Posterior cingulate gyrus (tissue), 11 donors: ENCODE measurements at regions not wholly inside any gene's neighbourhood (a gene's known extent, or its start where the extent isn't known, plus 50 kb on each side); places are given as distances from the start of the nearest gene placed in this dataset.
"Not testable (repeated sequence)": the region's sequence is repeated elsewhere in the genome, so short reads cannot be mapped to it uniquely, and the experiment has no call there.

ENCODE experiments used
- DNase-seq, 10 donors: peaks; one replicate each; pipeline versions ENCODE4 v3.0.0 to v3.0.0-alpha.2; 2020 to 2021; ENCODE audit warnings: mixed read lengths in 3 of 10
- intact Hi-C: fragments of 100-400 bp; cut with DNase I; formaldehyde crosslinking; loops from one replicate; pipeline ENCODE4 v1.15.1; 2023

DNA sequence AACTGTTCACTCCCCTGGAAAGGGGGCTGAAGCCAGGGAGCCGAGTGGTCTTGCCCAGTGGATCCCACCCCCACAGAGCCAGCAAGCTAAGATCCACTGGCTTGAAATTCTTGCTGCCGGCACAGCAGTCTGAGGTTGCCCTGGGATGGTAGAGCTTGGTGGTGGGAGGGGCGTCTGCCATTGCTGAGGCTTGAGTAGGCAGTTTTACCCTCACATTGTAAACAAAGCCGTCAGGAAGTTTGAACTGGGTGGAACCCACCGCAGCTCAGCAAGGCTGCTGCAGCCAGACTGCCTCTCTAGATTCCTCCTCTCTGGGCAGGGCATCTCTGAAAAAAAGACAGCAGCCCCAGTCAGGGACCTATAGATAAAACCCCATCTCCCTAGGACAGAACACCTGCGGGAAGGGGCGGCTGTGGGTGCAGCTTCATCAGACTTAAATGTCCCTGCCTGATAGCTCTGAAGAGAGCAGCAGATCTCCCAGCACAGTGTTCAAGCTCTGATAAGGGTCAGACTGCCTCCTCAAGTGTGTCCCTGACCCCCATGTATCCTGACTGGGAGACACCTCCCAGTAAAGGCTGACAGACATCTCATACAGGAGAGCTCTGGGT, 140.0 kb upstream of the C1GALT1 start:
- not testable (repeated sequence) for DNase-seq

DNA sequence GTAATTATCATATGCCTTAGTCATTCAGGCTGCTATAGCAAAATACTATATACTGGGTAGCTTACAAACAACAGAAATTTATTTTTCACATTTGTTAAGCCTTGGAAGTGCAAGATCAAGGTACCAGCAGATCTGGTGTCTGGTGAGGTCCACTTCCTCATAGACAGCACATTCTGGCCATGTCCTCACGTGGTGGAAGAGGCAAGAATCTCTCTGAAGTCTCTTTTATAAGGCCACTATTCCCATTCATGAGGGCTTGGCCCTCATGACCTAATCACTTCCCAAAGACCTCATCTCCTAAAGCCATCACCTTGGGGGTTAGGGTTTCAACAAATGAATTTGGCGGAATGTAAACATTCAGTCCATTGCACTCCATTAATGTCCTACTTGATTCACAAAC, 137.5 kb upstream of the C1GALT1 start:
- DNase-seq: no peak
- intact Hi-C loops: no loop called here

More for the DNA sequence above, 140.0 kb upstream of the C1GALT1 start:
- intact Hi-C loops: not testable (repeated sequence)

- intact Hi-C loops: no loop called here
- no peak for DNase-seq
Measured at GRCh38 chr7:7048213-7048612, 134.1 kb upstream of the C1GALT1 start.

GRCh38 chr7:7051206-7051877, 131.0 kb upstream of the C1GALT1 start:
- peak in 1 of 10 donors; percentile 2 for DNase-seq
- intact Hi-C loops: no loop called here

GRCh38 chr7:7054252-7054830, 128.0 kb upstream of the C1GALT1 start:
- no peak for DNase-seq
- intact Hi-C loops: no loop called here

- no peak for DNase-seq
- intact Hi-C loops: no loop called here
Measured at GRCh38 chr7:7060828-7061599, 121.3 kb upstream of the C1GALT1 start.

GRCh38 chr7:7077945-7078344, 104.4 kb upstream of the C1GALT1 start:
- intact Hi-C loops: no loop called here

DNA sequence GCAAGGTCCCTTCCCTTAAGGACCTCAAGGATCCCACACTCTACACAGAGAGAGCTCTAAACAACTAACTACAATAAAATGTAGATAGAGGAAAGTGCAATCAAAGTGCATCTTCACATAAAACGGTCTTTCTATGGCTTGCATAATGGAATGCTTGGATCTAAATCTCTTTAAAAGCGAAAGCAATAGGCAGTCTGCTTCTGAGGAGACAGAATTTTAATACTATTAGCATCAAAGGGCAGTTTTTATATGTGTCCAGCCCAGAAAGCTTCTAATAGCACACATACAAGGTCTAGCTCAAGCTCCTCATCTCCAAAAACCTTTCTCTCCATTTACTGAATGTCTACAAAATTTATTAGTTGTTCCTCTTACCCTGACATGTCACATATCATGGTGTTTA, 101.5 kb upstream of the C1GALT1 start:
- DNase-seq: no peak
- intact Hi-C loops: no loop called here

More at GRCh38 chr7:7077945-7078344, 104.4 kb upstream of the C1GALT1 start:
- no peak for DNase-seq

DNA sequence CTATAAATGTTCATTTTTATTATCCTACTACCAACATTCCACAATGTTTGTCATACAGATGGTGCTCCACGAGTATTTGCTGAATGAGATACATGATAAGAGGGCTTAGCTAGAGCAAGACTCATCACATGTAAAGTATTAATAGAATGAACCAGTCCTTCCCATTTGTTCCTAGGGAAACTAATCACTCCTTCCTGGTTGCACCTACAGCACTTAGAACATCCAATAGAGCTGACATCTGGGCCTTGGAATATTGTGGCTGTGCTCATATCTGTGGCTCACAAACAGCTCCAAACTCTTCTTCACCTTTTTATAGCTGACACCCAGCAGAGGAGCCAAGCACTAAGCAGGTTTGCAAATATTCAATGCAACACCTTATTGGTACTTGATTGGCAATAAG, 91.9 kb upstream of the C1GALT1 start:
- no peak for DNase-seq
- intact Hi-C loops: no loop called here

GRCh38 chr7:7098280-7098818, 84.0 kb upstream of the C1GALT1 start:
- no peak for DNase-seq
- intact Hi-C loops: no loop called here

- intact Hi-C loops: loop anchor here (5.0 kb wide), 2 partner anchors 83 to 443 kb away; partner anchors contain the start of gene C1GALT1
- peak in 7 of 10 donors; percentile 17 to 87 (median 28) for DNase-seq
Measured at GRCh38 chr7:7099584-7100014, 82.7 kb upstream of the C1GALT1 start.

GRCh38 chr7:7100432-7100849, 81.9 kb upstream of the C1GALT1 start:
- peak in 3 of 10 donors; percentile 14 to 86 (median 20) for DNase-seq
- intact Hi-C loops: loop anchor here (5.0 kb wide), 2 partner anchors 82 to 442 kb away; partner anchors contain the start of gene C1GALT1

- DNase-seq: peak in 2 of 10 donors; percentile 67 to 68
- intact Hi-C loops: loop anchor here (2.0 to 5.0 kb wide), 3 partner anchors 79 to 439 kb away; partner anchors contain the start of gene C1GALT1
Measured at GRCh38 chr7:7102906-7103305, 79.4 kb upstream of the C1GALT1 start.

- intact Hi-C loops: loop anchor here (2.0 to 5.0 kb wide), 3 partner anchors 79 to 439 kb away; partner anchors contain the start of gene C1GALT1
- peak in 1 of 10 donors; percentile 61 for DNase-seq
Measured at GRCh38 chr7:7103343-7104313, 78.7 kb upstream of the C1GALT1 start.

DNA sequence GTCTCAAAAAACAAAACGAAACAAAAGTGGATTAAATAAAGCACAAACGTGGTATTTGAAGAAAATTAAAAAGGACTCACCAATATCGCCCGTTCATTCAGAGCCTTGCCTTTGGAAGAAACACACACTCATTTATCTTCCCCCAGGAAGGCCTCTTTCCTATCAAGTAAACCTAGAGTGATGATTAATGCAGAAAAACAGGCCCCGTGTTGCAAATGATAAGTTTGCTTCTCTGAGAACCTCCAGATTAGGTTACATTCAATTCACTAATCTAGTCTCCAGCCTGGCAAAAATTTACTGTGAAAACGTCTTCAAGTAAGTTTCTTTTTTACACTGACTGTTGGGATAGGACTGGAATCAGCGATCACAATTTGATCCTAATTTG, 78.0 kb upstream of the C1GALT1 start:
- intact Hi-C loops: loop anchor here (5.0 kb wide), 2 partner anchors 78 to 438 kb away; partner anchors contain the start of gene C1GALT1
- DNase-seq: no peak

- DNase-seq: no peak
- intact Hi-C loops: loop anchor here (5.0 kb wide), 2 partner anchors 77 to 437 kb away; partner anchors contain the start of gene C1GALT1
Measured at GRCh38 chr7:7104971-7105370, 77.4 kb upstream of the C1GALT1 start.

- no peak for DNase-seq
- intact Hi-C loops: no loop called here
Measured at GRCh38 chr7:7105800-7106582, 76.4 kb upstream of the C1GALT1 start.

DNA sequence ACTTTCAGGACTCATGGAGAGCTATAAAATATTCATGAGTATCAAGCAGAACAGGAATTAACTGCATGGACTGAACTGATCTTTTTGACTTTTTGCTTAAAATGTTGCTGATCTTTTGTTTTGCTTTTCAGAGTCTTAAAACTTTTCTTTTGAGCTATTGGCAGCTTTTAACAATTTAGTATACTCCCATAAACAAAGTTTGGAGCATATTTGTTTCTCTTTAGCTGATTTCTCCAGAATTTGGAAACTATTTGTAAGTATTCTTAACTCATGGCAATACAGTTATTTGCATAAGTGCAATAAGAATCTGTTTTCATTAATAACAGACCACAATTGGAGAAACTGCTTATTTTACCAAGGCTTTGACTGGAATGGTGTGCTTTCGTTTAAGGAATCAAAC, 73.4 kb upstream of the C1GALT1 start:
- no peak for DNase-seq

More for the DNA sequence above, 73.4 kb upstream of the C1GALT1 start:
- intact Hi-C loops: no loop called here
